ENCODE measurements at regions not wholly inside any gene's neighbourhood (a gene's known extent, or its start where the extent isn't known, plus 50 kb on each side); places are given as distances from the start of the nearest gene placed in this dataset.

- Mint-ChIP-seq H3K4me1 (peaks cover 2% of the 10 kb centered on the region), H3K36me3 (no peaks in the 10 kb centered on the region), H3K27me3 (ENCODE audit: low read depth) (peaks cover 46% of the 10 kb centered on the region), H3K9me3 (peaks cover 4% of the 10 kb centered on the region), H3K27ac (no peak overlapping the region), H3K4me3 (no peak overlapping the region)
- no peak for TF ChIP-seq CTCF (IDR thresholded peaks at IDR 0.05; ENCODE audit: unreplicated experiment)
- no peak for DNase-seq (ENCODE audit: low spot score in 2 of 2, unreplicated experiment in 2 of 2)
Measured at GRCh38 chr5:133714161-133714915, 102.0 kb upstream of the FSTL4 start.

GRCh38 chr5:133713751-133714150, 101.4 kb upstream of the FSTL4 start:
- H3K9me3 Mint-ChIP-seq, result peaks cover 4% of the 10 kb centered on the region
- H3K27me3 Mint-ChIP-seq (ENCODE audit: low read depth), result peaks cover 46% of the 10 kb centered on the region
- peaks cover 4% of the 10 kb centered on the region for H3K4me1 Mint-ChIP-seq
- DNase-seq (ENCODE audit: low spot score in 2 of 2, unreplicated experiment in 2 of 2), result no peak
- no peaks in the 10 kb centered on the region for H3K36me3 Mint-ChIP-seq
- H3K27ac Mint-ChIP-seq, result no peak overlapping the region
- no peak for TF ChIP-seq CTCF (IDR thresholded peaks at IDR 0.05; ENCODE audit: unreplicated experiment)
- H3K4me3 Mint-ChIP-seq, result no peak overlapping the region

GRCh38 chr5:133713209-133713608, 100.9 kb upstream of the FSTL4 start:
- no peak for TF ChIP-seq CTCF (IDR thresholded peaks at IDR 0.05; ENCODE audit: unreplicated experiment)
- no peak for DNase-seq (ENCODE audit: low spot score in 2 of 2, unreplicated experiment in 2 of 2)
- Mint-ChIP-seq H3K27me3 (ENCODE audit: low read depth) (peaks cover 42% of the 10 kb centered on the region), H3K27ac (no peak overlapping the region), H3K4me3 (no peak overlapping the region), H3K4me1 (peaks cover 4% of the 10 kb centered on the region), H3K36me3 (no peaks in the 10 kb centered on the region), H3K9me3 (peaks cover 4% of the 10 kb centered on the region)

GRCh38 chr5:133712562-133712961, 100.2 kb upstream of the FSTL4 start:
- H3K27me3 Mint-ChIP-seq (ENCODE audit: low read depth), result peaks cover 38% of the 10 kb centered on the region
- no peak for TF ChIP-seq CTCF (IDR thresholded peaks at IDR 0.05; ENCODE audit: unreplicated experiment)
- H3K27ac Mint-ChIP-seq, result no peak overlapping the region
- H3K4me1 Mint-ChIP-seq, result peaks cover 5% of the 10 kb centered on the region
- no peak overlapping the region for H3K4me3 Mint-ChIP-seq
- no peak for DNase-seq (ENCODE audit: low spot score in 2 of 2, unreplicated experiment in 2 of 2)
- peaks cover 3% of the 10 kb centered on the region for H3K9me3 Mint-ChIP-seq
- H3K36me3 Mint-ChIP-seq, result no peaks in the 10 kb centered on the region

- H3K9me3 Mint-ChIP-seq, result no peaks in the 10 kb centered on the region
- peaks cover 27% of the 10 kb centered on the region for H3K27me3 Mint-ChIP-seq (ENCODE audit: low read depth)
Measured at GRCh38 chr5:133709209-133709725, 96.9 kb upstream of the FSTL4 start.

More at GRCh38 chr5:133709209-133709725, 96.9 kb upstream of the FSTL4 start:
- Mint-ChIP-seq H3K36me3 (no peaks in the 10 kb centered on the region), H3K27ac (no peak overlapping the region), H3K4me3 (no peak overlapping the region), H3K4me1 (peaks cover 5% of the 10 kb centered on the region)
- TF ChIP-seq CTCF (IDR thresholded peaks at IDR 0.05; ENCODE audit: unreplicated experiment), result no peak
- DNase-seq (ENCODE audit: low spot score in 2 of 2, unreplicated experiment in 2 of 2), result no peak

Data from mesothelial cell of epicardium (in vitro differentiated cells).